ENCODE measurements at regions not wholly inside any gene's neighbourhood (a gene's known extent, or its start where the extent isn't known, plus 50 kb on each side); places are given as distances from the start of the nearest gene placed in this dataset.
"Not testable (repeated sequence)": the region's sequence is repeated elsewhere in the genome, so short reads cannot be mapped to it uniquely, and the experiment has no call there.

DNA sequence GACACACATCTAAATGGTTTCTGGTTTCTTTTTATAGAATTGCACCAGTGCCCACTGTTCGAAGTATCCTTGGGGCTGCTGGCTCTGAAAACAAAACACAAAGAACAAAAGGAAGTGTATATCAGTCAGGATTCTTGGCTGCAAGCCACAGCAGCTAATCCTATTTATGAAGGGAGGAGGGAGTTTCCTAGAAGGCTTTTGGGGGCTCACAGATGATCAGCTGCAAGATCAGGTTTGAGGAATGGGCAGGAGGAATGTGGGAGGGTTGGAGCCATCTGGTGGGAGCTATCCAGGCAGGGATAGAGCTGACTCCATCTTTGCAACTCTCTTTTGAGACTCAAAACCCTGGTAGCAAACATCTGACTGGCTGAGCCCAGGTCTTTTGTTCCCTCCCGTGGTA, 118.3 kb upstream of the EEF2KMT start:
- no peak for DNase-seq (ENCODE audit: low read depth)

DNA sequence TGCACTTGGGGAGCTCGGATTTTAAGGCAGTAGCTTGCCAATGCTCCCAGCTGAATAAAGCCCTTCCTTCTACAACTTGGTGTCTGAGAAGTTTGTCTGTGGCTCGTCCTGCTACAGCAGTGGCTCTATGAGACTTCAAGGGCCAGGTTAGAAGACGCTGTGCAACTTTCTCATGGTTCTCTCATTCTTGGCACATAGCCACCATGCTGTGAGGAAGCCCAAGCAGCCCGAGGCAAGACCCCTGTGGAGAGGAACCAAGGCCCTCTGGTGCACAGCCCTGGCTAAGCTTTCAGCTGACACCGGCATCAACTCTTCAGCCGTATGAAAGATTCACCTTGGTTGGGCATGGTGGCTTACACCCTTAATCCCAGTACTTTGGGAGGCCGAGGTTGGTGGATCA, 116.9 kb upstream of the EEF2KMT start:
- no peak for DNase-seq (ENCODE audit: low read depth)

DNA sequence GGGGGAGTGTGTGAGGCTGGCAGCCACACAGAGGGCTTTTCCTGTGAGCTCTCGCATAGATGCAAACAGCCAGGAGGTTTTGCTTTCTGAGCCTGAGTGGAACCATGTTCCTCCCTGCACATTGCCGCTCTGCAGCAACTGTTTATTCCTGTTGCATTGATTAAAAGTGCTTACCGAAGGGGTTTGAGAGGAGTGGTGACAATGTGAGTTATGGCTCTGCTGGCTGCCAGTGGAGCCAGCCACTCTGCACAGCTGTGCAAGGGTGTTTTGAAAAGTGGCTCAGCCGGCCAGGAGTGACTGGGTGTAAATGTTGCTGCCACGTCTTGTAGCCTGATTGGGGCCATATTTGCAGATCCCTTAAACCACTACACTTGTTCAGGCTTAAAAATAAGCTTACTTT, 114.9 kb upstream of the EEF2KMT start:
- not testable (repeated sequence) for DNase-seq (ENCODE audit: low read depth)

DNA sequence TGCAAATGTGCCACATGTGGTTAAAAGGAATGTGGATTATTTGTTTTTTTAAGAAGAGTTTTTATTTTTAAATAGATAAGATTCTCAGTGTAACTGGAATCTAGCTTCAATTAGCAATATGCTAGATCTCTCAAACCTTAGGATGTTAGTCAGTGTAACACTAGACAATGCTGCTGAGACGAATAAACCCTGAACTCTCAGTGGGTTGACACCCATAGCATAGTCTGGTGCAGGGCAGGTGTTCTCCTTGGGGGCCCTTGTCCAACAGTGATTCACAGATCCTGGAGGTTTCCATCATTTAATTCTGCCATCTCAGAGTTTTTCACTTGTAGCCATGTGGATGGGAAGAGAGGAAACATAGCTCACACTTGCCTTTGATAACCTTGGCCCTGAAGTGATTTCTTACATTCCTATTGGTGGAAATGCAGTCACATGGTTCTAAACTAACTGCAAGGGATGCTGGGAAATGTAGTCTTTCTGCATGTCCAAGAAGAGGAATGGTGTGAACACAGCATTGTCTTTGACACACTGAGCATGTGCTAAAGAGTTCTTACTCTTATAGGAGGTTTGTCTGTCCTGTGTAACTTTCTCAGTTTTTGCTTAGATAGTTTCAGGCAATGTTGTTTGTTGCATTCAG, 110.4 kb upstream of the EEF2KMT start:
- DNase-seq (ENCODE audit: low read depth) = peak; percentile 24

DNA sequence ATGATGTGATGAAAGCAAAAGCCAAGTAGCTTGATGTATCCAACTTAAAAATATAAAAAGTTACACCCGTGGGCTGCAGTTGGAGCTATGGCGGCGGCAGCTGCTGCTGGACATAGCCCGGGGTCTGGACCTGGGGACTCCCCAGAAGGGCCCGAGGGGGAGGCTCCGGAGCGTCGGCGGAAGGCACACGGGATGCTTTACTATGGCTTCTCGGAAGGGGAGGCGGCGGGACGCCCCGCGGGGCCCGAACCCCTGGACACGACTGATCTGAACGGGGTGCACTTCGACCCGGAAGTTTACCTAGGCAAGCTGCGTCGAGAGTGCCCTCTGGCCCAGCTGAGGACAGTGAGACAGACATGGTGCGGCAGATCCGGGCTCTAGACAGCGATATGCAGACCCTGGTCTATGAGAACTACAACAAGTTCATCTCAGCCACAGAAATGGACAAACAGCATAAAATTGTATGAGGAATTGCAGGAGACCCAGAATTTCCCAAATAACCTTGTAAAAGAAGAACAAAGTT, 109.5 kb upstream of the EEF2KMT start:
- DNase-seq (ENCODE audit: low read depth) = no peak

DNA sequence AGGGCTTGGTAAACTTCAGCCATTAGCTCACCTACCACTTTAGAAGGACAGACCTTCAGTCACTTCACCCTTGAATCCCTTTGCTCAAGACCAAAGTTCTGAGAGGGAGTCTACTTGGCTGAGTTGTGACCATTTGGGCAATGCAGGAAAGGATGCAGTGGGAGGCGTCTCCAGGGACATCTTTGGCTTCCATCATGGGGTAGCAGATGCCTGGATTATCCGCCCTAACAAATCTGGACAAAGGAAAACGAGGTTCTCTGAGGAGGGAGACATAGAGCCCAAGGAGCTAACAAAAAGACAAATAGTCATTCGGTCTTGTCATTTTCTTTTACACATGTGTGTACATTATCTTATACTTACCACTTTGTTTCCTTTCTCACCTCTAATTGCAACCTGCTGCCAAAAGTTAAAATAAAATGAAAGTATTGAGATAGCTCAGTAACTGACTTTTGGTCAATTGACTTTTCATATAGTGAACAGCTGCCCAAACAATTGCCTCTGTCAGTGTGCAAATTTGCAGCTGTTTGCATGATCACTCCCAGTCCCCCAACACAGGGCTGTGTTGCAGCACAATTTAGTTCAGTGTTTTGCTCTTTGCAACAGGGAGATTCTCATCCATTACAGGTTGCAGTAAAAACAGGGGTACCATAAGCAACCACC, 108.9 kb upstream of the EEF2KMT start:
- DNase-seq (ENCODE audit: low read depth) = no peak

DNA sequence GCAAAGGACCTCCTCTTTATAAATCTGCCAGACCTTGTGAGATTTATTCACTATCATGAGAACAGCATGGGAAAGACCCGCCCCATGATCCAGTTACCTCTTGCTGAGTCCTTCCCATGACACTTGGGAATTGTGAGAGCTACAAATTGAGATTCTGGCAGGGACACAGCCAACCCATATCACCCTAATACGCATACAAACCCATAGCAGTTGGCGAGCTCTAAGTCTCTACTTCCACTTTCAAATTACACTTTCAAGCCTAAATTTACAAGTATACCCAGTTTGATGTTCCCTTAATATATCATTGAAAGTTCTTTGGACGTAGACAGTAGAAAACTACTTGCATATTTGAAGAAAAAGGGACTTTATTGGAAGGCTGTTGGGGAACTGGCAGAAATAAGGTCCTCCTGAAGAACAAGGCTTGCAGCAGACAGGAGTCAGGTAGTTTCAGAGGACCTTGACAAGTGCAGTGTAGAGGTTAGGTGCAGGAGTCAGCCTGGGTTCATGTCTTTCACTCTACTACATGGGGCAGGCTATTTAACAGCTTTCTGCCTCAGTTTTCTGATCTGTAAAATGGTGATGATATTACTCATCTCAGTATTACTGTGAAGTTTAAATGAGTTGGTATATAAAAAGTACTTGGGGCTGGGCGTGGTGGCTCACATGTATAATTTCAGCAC, 107.9 kb upstream of the EEF2KMT start:
- no peak for DNase-seq (ENCODE audit: low read depth)

DNA sequence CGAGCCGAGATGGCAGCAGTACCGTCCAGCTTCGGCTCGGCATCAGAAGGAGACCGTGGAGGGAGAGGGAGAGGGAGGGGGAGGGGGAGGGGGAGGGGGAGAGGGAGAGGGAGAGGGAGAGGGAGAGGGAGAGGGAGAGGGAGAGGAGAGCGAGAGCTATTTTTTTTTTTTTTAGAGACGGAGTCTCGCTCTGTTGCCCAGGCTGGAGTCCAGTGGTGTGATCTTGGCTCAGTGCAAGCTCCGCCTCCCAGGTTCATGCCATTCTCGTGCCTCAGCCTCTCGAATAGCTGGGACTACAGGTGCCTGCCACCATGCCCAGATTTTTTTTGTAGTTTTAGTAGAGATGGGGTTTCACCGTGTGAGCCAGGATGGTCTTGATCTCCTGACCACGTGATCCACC, 106.1 kb upstream of the EEF2KMT start:
- not testable (repeated sequence) for DNase-seq (ENCODE audit: low read depth)

DNA sequence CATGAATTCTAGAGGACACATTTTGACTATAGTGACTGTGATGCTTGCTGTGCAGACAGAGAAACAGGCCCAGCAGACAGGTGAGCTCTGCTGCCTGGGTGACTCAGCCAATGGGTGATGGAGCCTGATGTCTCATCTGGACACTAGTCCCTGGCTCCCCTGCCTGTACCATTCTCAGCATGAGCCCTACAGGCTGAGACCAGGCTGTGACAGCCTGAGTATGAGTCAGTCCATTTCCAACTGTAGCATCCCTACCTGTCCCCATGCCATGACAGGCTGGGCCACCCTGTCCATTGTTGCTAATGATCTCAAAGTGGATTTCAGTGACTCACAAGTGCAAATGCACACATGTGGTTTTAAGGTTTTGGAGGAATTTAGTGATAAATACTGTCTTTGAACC, 102.5 kb upstream of the EEF2KMT start:
- DNase-seq (ENCODE audit: low read depth) = no peak

DNA sequence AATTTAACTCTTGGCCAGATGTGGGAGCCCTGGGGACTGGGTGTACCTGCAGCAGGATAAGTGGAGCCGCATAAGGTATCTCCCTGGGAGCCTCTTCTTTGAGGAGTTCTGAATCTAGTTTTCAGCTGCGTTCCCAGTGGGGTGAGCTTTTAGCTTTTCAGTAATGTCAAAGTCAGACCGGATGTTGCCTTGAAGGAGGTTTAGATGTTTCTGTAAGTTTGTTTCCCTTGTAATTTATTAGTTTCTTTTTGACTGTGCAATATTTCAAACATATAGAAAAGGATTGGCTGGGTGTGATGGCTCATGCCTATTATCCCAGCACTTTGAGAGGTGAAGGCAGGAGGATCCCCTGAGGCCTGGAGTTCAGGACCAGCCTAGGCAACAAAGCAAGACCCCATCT, 98.6 kb upstream of the EEF2KMT start:
- no peak for DNase-seq (ENCODE audit: low read depth)

DNA sequence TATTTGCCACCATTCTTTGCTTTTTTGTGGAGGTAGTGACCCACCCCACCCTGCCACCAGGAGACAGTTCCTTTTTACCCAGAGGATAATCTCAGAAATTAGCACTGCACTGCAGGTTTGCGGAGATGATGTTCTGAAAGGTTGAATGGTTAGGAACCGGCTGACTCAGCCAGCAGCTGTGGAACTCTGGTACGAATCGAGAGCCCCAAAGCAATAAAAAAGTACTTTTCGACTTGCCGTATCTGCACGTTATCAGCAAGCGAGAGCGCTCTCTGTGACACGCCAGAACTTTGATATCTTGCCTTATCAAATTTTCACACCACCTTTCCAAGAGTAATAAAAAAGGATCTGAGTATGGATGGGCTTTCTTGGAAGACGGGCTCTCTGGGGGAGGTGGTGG, 96.3 kb upstream of the EEF2KMT start:
- no peak for DNase-seq (ENCODE audit: low read depth)

DNA sequence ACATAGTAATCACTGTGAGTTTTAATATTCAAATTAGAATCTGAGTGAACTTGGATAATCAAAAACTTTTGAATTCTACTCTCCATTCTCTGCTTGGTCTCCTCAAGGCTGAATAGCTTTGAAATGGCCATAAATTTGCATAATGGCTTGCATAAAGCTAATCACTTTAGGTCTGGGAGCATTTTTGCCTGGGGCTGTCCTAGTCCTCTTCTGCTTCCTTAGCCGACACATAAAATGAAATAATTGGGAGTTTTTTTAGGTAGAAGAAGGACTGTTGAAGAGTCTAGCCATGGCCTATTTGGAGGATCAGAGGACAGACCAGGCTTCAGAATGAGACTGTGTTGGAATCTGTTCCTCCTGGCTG, 91.4 kb upstream of the EEF2KMT start:
- no peak for DNase-seq (ENCODE audit: low read depth)

DNA sequence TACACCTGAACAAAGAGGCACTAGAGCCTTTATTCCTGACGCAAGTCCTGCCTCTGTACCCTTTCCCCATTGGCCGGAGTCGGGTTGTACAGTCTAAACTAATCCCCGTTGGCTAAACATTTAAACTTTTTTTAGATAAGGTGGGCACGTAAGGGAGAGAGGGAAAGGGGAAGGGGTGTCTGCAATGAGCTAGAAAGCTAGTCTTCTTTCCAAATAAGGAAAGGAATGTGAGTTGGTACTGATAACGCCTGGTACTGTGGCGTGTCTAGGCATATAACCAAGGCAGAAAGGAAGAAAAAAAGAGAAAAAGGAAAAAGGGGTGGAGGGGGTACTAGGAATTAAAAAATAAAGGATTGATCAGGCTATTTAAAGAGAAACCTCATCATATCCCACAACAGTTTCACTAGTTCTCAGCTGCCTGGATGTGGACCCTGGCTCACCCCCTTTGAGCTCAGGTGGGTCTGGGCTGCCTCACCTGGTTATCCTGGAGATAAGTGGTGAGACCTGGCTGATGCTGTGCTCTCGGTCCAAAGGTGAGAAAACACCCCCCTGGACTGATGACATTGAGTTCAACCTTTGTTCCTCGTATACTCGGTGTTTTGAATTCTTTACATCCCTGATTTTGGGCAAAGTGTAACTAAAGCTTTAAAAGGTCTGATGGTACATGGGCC, 90.9 kb upstream of the EEF2KMT start:
- DNase-seq (ENCODE audit: low read depth) = no peak

DNA sequence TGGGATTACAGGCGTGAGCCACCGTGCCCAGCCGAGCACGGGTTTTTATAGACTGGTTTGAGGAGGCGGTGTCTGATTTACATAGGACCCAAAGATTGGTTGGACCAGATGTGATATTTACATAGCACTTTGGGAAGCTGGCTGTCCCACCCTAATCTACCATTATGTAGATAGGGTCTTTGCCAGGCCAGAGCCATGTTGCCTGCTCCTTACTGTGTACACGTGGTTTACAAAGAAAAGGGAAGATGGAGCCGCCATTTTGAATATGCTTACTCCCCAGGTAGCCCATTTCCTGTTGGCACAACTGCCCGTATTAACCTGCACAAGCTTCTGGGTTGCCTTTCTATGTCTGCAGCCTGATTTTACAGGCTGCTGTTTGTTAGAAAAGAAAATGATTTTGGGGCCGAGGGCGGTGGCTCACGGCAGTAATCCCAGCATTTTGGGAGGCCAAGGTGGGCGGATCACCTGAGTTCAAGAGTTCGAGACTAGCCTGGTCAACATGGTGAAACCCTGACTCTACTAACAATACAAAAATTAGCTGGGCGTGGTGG, 89.9 kb upstream of the EEF2KMT start:
- DNase-seq (ENCODE audit: low read depth) = no peak

DNA sequence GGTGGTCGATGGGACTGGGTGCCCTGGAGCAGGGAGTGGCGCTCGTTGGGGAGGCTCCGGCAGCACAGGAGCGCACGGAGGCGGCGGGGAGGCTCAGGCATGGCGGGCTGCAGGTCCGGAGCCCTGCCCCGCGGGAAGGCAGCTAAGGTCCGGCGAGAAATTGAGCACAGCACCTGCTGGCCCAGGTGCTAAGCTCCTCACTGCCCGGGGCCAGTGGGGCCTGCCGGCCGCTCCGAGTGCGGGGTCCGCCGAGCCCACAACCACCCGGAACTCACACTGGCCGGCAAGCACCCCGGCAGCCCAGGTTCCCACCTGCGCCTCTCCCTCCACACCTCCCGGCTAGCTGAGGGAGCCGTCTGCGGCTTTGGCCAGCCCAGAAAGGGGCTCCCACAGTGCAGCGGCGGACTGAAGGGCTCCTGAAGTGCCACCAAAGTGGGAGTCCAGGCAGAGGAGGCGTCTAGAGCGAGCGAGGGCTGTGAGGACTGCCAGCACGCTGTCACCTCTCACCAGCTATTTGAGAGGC, 88.8 kb upstream of the EEF2KMT start:
- no peak for DNase-seq (ENCODE audit: low read depth)

DNA sequence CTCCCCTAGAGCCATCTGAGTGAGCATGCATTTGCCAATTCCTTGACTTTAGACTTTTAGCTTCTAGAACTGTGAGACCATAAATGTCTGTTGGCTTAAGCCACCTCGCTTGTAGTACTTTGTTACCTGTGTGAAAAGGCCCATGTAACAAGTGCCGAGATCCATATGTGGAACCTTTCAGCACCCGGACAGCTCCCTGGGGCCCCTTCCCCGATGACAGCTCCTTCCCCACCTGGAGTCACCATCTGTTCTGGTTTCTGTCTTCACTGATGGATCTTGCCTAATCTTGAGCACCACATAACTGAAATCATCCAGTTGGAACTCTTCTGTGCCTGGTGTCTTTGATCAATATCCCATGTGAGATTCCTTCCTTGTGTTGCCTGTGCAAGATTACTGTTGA, 78.9 kb upstream of the EEF2KMT start:
- no peak for DNase-seq (ENCODE audit: low read depth)

DNA sequence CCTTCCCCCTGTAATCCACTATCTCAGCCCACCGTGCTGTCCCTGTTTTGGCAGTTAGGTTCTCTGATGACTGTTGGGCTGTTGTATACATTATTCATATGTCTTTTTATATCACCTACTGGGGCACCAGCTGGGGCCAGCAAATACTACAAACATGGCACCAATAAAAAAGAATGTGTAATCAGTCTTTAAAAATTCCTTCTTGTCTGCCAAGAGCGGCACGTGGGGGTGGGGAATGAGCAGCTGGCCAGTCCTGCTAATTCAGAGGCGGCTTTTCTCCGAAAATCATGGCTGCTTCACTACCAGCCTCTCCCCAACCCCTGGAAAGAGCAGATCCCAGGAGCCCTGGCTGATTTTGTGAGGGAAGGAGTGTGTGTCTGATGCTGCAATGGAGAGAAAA, 77.7 kb upstream of the EEF2KMT start:
- no peak for DNase-seq (ENCODE audit: low read depth)

DNA sequence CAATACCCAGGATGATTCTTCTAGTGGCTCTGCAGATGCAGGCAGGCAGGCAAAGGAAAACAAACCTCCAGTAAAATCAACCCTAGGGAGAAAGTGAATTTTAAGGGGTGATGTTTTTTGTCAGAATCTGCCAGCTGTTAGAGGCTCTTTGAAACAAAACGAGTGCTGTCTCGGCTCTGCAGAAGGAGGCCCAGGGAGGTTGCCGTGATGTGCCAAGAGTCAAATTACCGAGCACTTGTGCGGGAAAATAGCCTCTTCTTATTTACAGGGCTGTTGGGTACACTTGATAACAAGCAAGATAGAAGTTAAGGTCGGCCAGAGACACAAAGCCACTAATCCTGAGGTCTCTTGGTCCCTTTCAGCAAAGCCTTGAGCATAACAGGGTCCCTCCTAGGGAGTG, 68.9 kb upstream of the EEF2KMT start:
- no peak for DNase-seq (ENCODE audit: low read depth)

DNA sequence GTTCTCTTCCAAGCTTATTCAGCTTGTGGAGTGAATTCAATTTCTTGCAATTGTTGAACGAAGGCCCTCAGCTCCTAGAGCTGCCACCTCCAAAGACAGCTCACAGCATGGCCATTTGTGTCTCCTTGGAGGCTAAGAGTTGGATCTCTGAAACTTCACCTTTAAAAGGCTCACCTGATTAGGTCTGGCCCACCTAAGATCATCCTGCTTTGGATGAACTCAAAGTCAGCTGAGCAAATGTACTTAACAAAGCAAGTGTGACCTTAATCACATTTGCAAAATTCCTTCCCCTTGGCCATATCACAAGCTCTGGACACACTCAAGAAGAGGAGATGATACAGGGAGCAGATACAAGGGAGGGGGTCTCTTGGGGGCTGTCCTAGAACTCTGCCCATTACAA, 67.8 kb upstream of the EEF2KMT start:
- not testable (repeated sequence) for DNase-seq (ENCODE audit: low read depth)

DNA sequence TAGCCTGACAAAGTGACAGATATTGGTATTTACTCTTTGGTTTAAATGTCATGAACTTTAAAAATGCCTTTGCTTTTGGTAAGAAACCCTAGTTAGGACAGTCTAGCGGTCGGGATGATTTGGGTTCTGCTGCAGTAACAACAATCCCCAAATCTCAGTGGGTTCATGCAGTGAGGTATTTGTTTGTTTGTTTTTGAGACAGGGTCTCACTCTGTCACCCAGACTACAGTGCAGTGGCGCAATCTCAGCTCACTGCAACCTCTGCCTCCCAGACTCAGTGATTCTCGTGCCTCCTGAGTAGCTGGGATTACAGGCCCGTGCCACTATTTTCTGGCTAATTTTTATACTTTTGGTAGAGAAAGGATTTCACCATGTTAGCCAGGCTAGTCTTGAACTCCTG, 65.2 kb upstream of the EEF2KMT start:
- not testable (repeated sequence) for DNase-seq (ENCODE audit: low read depth)

DNA sequence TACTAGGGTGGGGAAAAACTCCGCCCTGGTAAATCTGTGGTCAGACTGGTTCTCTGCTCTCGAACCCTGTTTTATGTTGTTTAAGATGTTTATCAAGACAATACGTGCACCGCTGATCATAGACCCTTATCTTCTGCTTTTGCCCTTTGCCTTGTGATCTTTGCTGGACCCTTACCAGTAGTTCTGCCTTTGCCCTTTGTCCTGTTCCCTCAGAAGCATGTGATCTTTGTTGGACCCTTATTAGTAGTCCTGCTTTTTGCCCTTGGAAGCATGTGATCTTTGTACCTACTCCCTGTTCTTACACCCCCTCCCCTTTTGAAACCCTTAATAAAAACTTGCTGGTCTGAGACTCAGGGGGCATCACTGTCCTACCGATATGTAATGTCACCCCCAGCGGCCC, 64.3 kb upstream of the EEF2KMT start:
- not testable (repeated sequence) for DNase-seq (ENCODE audit: low read depth)

DNA sequence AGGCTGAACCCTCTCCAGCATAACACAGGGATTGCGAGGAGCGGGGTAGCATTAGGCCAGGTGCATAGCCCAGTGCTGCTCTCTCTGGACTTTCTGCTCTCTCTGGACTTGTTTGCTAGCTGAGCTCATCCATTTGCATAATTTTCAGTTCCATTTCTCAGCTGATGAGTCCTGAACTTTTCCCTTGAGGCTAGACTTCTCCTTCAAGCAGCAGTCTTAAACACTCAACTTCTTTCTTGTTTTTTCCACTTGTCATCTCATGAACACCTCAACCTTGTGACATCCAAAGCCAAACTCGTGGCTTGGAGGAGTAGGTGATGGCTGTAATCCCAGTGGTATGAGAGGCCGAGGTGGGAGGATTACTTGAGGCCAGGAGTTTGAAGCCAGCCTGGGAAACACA, 62.4 kb upstream of the EEF2KMT start:
- not testable (repeated sequence) for DNase-seq (ENCODE audit: low read depth)

Data from iris pigment epithelial cell (primary cell).